Mesendoderm (in vitro differentiated cells): ENCODE measurements at regions not wholly inside any gene's neighbourhood (a gene's known extent, or its start where the extent isn't known, plus 50 kb on each side); places are given as distances from the start of the nearest gene placed in this dataset.
A peak's percentile ranks its signal among the peaks of the same experiment; 100 is the strongest.
"Not testable (repeated sequence)": the region's sequence is repeated elsewhere in the genome, so short reads cannot be mapped to it uniquely, and the experiment has no call there.

Experiments used
- DNase-seq: peaks from one replicate; pipeline ENCODE4 v3.0.0; 2013
- H2AK5ac ChIP-seq: 2 replicates; pipeline ENCODE4 v1.6.1; 2013; ENCODE audit warnings: low read length, inconsistent platforms
- H2BK120ac ChIP-seq: 2 replicates; pipeline ENCODE4 v1.6.1; 2013; ENCODE audit warnings: low read depth, mild to moderate bottlenecking, low read length, moderate library complexity, mixed read lengths
- H2BK15ac ChIP-seq: replicated peaks from 2 replicates; pipeline ENCODE4 v1.6.1; 2013; ENCODE audit warnings: low read depth, mild to moderate bottlenecking, moderate library complexity
- H2BK5ac ChIP-seq: 2 replicates; pipeline ENCODE4 v1.6.1; 2013; ENCODE audit warnings: low read length, inconsistent platforms
- H3K18ac ChIP-seq: 2 replicates; pipeline ENCODE4 v1.6.1; 2013; ENCODE audit warnings: mild to moderate bottlenecking, low read length, mixed read lengths
- H3K23ac ChIP-seq: one replicate; pipeline ENCODE4 v1.6.1; 2013; ENCODE audit warnings: low read length
- H3K27ac ChIP-seq: 2 replicates; pipeline ENCODE4 v1.5.1; 2013; ENCODE audit warnings: low read depth, mild to moderate bottlenecking, inconsistent platforms, low read length, moderate library complexity
- H3K27me3 ChIP-seq: 2 replicates; pipeline ENCODE4 v1.6.1; 2013; ENCODE audit warnings: low read length, control low read depth, mild to moderate bottlenecking, inconsistent platforms; ENCODE audit not compliant: insufficient read depth, poor library complexity
- H3K36me3 ChIP-seq: 2 replicates; pipeline ENCODE4 v1.6.1; 2013; ENCODE audit warnings: low read length, inconsistent platforms; ENCODE audit not compliant: control insufficient read depth, insufficient read depth
- H3K4ac ChIP-seq: one replicate; pipeline ENCODE4 v1.6.1; 2013; ENCODE audit warnings: low read depth, mild to moderate bottlenecking, low read length, moderate library complexity
- H3K4me1 ChIP-seq: 2 replicates; pipeline ENCODE4 v1.6.1; 2013; ENCODE audit warnings: low read depth, low read length, inconsistent platforms; ENCODE audit not compliant: control insufficient read depth
- H3K4me2 ChIP-seq: 2 replicates; pipeline ENCODE4 v1.6.1; 2013; ENCODE audit warnings: low read length
- H3K4me3 ChIP-seq: 2 replicates; pipeline ENCODE4 v1.5.1; 2013; ENCODE audit warnings: mild to moderate bottlenecking, low read length
- H3K56ac ChIP-seq: one replicate; pipeline ENCODE4 v1.6.1; 2013; ENCODE audit warnings: low read length
- H3K79me1 ChIP-seq: 2 replicates; pipeline ENCODE4 v1.6.1; 2013; ENCODE audit warnings: low read length, inconsistent platforms
- H3K79me2 ChIP-seq: 2 replicates; pipeline ENCODE4 v1.6.1; 2013; ENCODE audit warnings: mild to moderate bottlenecking, low read length; ENCODE audit not compliant: control insufficient read depth, insufficient read depth
- H3K9ac ChIP-seq: 2 replicates; pipeline ENCODE4 v1.6.1; 2013; ENCODE audit warnings: low read length, inconsistent platforms
- H4K5ac ChIP-seq: one replicate; pipeline ENCODE4 v1.6.1; 2013; ENCODE audit warnings: low read length
- H4K8ac ChIP-seq: one replicate; pipeline ENCODE4 v1.6.1; 2013; ENCODE audit warnings: low read depth, mild to moderate bottlenecking, control low read depth, low read length, moderate library complexity
- WGBS: extraction: QIAGEN DNeasy Blood & Tissue Kit; methylation state at CpG from one replicate; pipeline ENCODE4 v1.1.7; 2013; ENCODE audit warnings: low lambda C conversion rate, missing lambda C conversion rate; ENCODE audit not compliant: insufficient coverage; ENCODE audit errors: extremely low coverage; 5-methylcytosine and 5-hydroxymethylcytosine counted together

- no peak overlapping the region for H4K5ac ChIP-seq
- H2BK120ac ChIP-seq: no peak overlapping the region
- H3K4me2 ChIP-seq: no peak overlapping the region
- H3K36me3 ChIP-seq: no peaks in the 10 kb centered on the region
- H2BK5ac ChIP-seq: no peak overlapping the region
- H4K8ac ChIP-seq: no peak overlapping the region
- peak overlapping the region; percentile 12 for H3K4ac ChIP-seq
- no peak overlapping the region for H3K4me3 ChIP-seq
- WGBS: no CpG with 5 or more reads among the region's 6 CpGs
- H3K23ac ChIP-seq: no peak overlapping the region
- H3K79me1 ChIP-seq: no peaks in the 10 kb centered on the region
- H2BK15ac ChIP-seq: no peak overlapping the region
- H3K18ac ChIP-seq: no peak overlapping the region
- no peak overlapping the region for H2AK5ac ChIP-seq
- no peak overlapping the region for H3K56ac ChIP-seq
- H3K27me3 ChIP-seq: no peaks in the 10 kb centered on the region
- H3K9ac ChIP-seq: no peak overlapping the region
- H3K4me1 ChIP-seq: no peaks in the 10 kb centered on the region
- no peak for DNase-seq
- H3K79me2 ChIP-seq: no peaks in the 10 kb centered on the region
- H3K27ac ChIP-seq: no peak overlapping the region
These were observed 1046.9 kb upstream of the FLRT2 start for GRCh38 chr14:84483072-84483420.

GRCh38 chr14:84484243-84484642 lies 1045.7 kb upstream of the FLRT2 start:
- not testable (repeated sequence) for H3K23ac ChIP-seq, H3K27me3 ChIP-seq, H4K5ac ChIP-seq, H3K4me2 ChIP-seq, H3K79me1 ChIP-seq, H3K4me3 ChIP-seq, H3K56ac ChIP-seq, H3K36me3 ChIP-seq, H3K79me2 ChIP-seq, H3K27ac ChIP-seq, H4K8ac ChIP-seq, H2AK5ac ChIP-seq, H2BK120ac ChIP-seq, H3K4me1 ChIP-seq, H3K9ac ChIP-seq, H3K18ac ChIP-seq, H2BK5ac ChIP-seq, H2BK15ac ChIP-seq, H3K4ac ChIP-seq
- no CpG with 5 or more reads among the region's 4 CpGs for WGBS
- DNase-seq: peak; percentile 60

GRCh38 chr14:84485036-84485435 lies 1044.9 kb upstream of the FLRT2 start:
- Histone ChIP-seq H4K8ac (no peak overlapping the region), H3K4me1 (no peaks in the 10 kb centered on the region), H3K9ac (no peak overlapping the region), H3K79me1 (no peaks in the 10 kb centered on the region), H2BK15ac (no peak overlapping the region), H3K27me3 (no peaks in the 10 kb centered on the region), H3K18ac (no peak overlapping the region), H3K4ac (no peak overlapping the region), H2BK120ac (no peak overlapping the region), H3K56ac (no peak overlapping the region), H3K4me2 (no peak overlapping the region), H3K4me3 (no peak overlapping the region), H3K79me2 (no peaks in the 10 kb centered on the region), H2BK5ac (no peak overlapping the region), H3K27ac (no peak overlapping the region), H4K5ac (no peak overlapping the region), H3K36me3 (no peaks in the 10 kb centered on the region), H3K23ac (no peak overlapping the region), H2AK5ac (no peak overlapping the region)
- no peak for DNase-seq

- peak overlapping the region; percentile 60 for H3K18ac ChIP-seq
- no CpG with 5 or more reads among the region's 2 CpGs for WGBS
- H3K56ac ChIP-seq: no peak overlapping the region
These were observed 1039.9 kb upstream of the FLRT2 start for GRCh38 chr14:84490081-84490480.

GRCh38 chr14:84492685-84493084 lies 1037.3 kb upstream of the FLRT2 start:
- Histone ChIP-seq H3K56ac (no peak overlapping the region), H2BK120ac (no peak overlapping the region)

More at GRCh38 chr14:84490081-84490480, 1039.9 kb upstream of the FLRT2 start:
- Histone ChIP-seq H3K27me3 (no peaks in the 10 kb centered on the region), H3K4me1 (no peaks in the 10 kb centered on the region), H4K8ac (no peak overlapping the region), H3K79me1 (no peaks in the 10 kb centered on the region), H2AK5ac (no peak overlapping the region), H2BK120ac (no peak overlapping the region), H3K4ac (no peak overlapping the region), H3K4me3 (no peak overlapping the region), H3K23ac (no peak overlapping the region), H4K5ac (no peak overlapping the region), H3K9ac (no peak overlapping the region), H2BK15ac (no peak overlapping the region), H3K79me2 (no peaks in the 10 kb centered on the region), H3K27ac (no peak overlapping the region), H2BK5ac (no peak overlapping the region), H3K36me3 (no peaks in the 10 kb centered on the region), H3K4me2 (no peak overlapping the region)
- DNase-seq: no peak

GRCh38 chr14:84493779-84494178 lies 1036.2 kb upstream of the FLRT2 start:
- no peak overlapping the region for H4K5ac ChIP-seq

More at GRCh38 chr14:84492685-84493084, 1037.3 kb upstream of the FLRT2 start:
- no peaks in the 10 kb centered on the region for H3K79me1 ChIP-seq
- H3K36me3 ChIP-seq: no peaks in the 10 kb centered on the region
- no peak overlapping the region for H3K18ac ChIP-seq
- H2BK5ac ChIP-seq: no peak overlapping the region
- no peak for DNase-seq
- H4K5ac ChIP-seq: no peak overlapping the region
- no peaks in the 10 kb centered on the region for H3K79me2 ChIP-seq
- H3K4ac ChIP-seq: no peak overlapping the region
- H3K27ac ChIP-seq: no peak overlapping the region
- H3K27me3 ChIP-seq: no peaks in the 10 kb centered on the region
- no peak overlapping the region for H2AK5ac ChIP-seq
- H3K23ac ChIP-seq: no peak overlapping the region
- no peak overlapping the region for H3K9ac ChIP-seq
- H3K4me3 ChIP-seq: no peak overlapping the region
- H3K4me2 ChIP-seq: no peak overlapping the region
- no peaks in the 10 kb centered on the region for H3K4me1 ChIP-seq
- no peak overlapping the region for H4K8ac ChIP-seq
- no peak overlapping the region for H2BK15ac ChIP-seq

More at GRCh38 chr14:84493779-84494178, 1036.2 kb upstream of the FLRT2 start:
- Histone ChIP-seq H3K4me3 (no peak overlapping the region), H3K23ac (no peak overlapping the region), H3K36me3 (no peaks in the 10 kb centered on the region), H3K56ac (no peak overlapping the region), H3K4me1 (no peaks in the 10 kb centered on the region), H3K4me2 (no peak overlapping the region), H3K79me2 (no peaks in the 10 kb centered on the region), H3K18ac (peak overlapping the region; percentile 60), H3K9ac (no peak overlapping the region), H3K4ac (no peak overlapping the region), H4K8ac (no peak overlapping the region), H2BK15ac (peak overlapping the region; percentile 99), H2AK5ac (no peak overlapping the region), H3K27me3 (no peaks in the 10 kb centered on the region), H3K27ac (no peak overlapping the region), H2BK120ac (no peak overlapping the region), H3K79me1 (no peaks in the 10 kb centered on the region), H2BK5ac (no peak overlapping the region)
- no CpG with 5 or more reads among the region's 4 CpGs for WGBS
- peak; percentile 51 for DNase-seq
